IPS-NIHi7 (cell line): ENCODE measurements at regions not wholly inside any gene's neighbourhood (a gene's known extent, or its start where the extent isn't known, plus 50 kb on each side); places are given as distances from the start of the nearest gene placed in this dataset.
"Not testable (repeated sequence)": the region's sequence is repeated elsewhere in the genome, so short reads cannot be mapped to it uniquely, and the experiment has no call there.

Experiments
- DNase-seq: peaks from one replicate; pipeline ENCODE4 v3.0.0; 2012; ENCODE audit warnings: mixed read lengths; ENCODE audit errors: extremely low spot score

- no peak for DNase-seq
These were observed 942.0 kb upstream of the FBXO33 start for GRCh38 chr14:40374221-40374620.

GRCh38 chr14:40371011-40371410 is 938.8 kb upstream of the FBXO33 start:
- no peak for DNase-seq

- DNase-seq, result no peak
These were observed 936.1 kb upstream of the FBXO33 start for GRCh38 chr14:40368314-40368713.

GRCh38 chr14:40367717-40368116 is 935.5 kb upstream of the FBXO33 start:
- no peak for DNase-seq

- no peak for DNase-seq
These were observed 933.1 kb upstream of the FBXO33 start for GRCh38 chr14:40365305-40365704.

GRCh38 chr14:40362856-40363255 is 930.6 kb upstream of the FBXO33 start:
- peak; percentile 11 for DNase-seq

- DNase-seq, result no peak
These were observed 922.5 kb upstream of the FBXO33 start for GRCh38 chr14:40354754-40355153.

GRCh38 chr14:40348104-40348503 is 915.9 kb upstream of the FBXO33 start:
- not testable (repeated sequence) for DNase-seq

GRCh38 chr14:40347675-40348074 is 915.4 kb upstream of the FBXO33 start:
- DNase-seq, result peak; percentile 10

- DNase-seq, result no peak
These were observed 914.0 kb upstream of the FBXO33 start for GRCh38 chr14:40346275-40346674.

- DNase-seq, result no peak
These were observed 913.1 kb upstream of the FBXO33 start for GRCh38 chr14:40345334-40345733.

- DNase-seq, result peak; percentile 9
These were observed 908.5 kb upstream of the FBXO33 start for GRCh38 chr14:40340708-40341107.

GRCh38 chr14:40336846-40337245 is 904.6 kb upstream of the FBXO33 start:
- DNase-seq, result no peak

- DNase-seq, result not testable (repeated sequence)
These were observed 894.3 kb upstream of the FBXO33 start for GRCh38 chr14:40326519-40326918.

- DNase-seq, result peak; percentile 9
These were observed 886.0 kb upstream of the FBXO33 start for GRCh38 chr14:40318211-40318719.

- DNase-seq, result no peak
These were observed 885.5 kb upstream of the FBXO33 start for GRCh38 chr14:40317690-40318089.

- DNase-seq, result no peak
These were observed 880.1 kb upstream of the FBXO33 start for GRCh38 chr14:40312296-40312695.

GRCh38 chr14:40309124-40309523 is 876.9 kb upstream of the FBXO33 start:
- no peak for DNase-seq

- DNase-seq, result no peak
These were observed 876.0 kb upstream of the FBXO33 start for GRCh38 chr14:40308240-40308639.

- no peak for DNase-seq
These were observed 864.6 kb upstream of the FBXO33 start for GRCh38 chr14:40296821-40297220.

- no peak for DNase-seq
These were observed 860.4 kb upstream of the FBXO33 start for GRCh38 chr14:40292664-40293063.

GRCh38 chr14:40282196-40282595 is 850.0 kb upstream of the FBXO33 start:
- no peak for DNase-seq

GRCh38 chr14:40280652-40281051 is 848.4 kb upstream of the FBXO33 start:
- no peak for DNase-seq

- no peak for DNase-seq
These were observed 841.2 kb upstream of the FBXO33 start for GRCh38 chr14:40273417-40273816.
